CD4-positive, alpha-beta T cell treated with Interleukin-6 at 100 ng/mL for 8 hours (primary cell): ENCODE measurements at regions not wholly inside any gene's neighbourhood (a gene's known extent, or its start where the extent isn't known, plus 50 kb on each side); places are given as distances from the start of the nearest gene placed in this dataset.
A peak's percentile ranks its signal among the peaks of the same experiment; 100 is the strongest.

Experiments
- DNase-seq: peaks from one replicate; pipeline ENCODE4 v3.0.0-alpha.2; 2020; ENCODE audit warnings: mixed read lengths, low spot score

DNA sequence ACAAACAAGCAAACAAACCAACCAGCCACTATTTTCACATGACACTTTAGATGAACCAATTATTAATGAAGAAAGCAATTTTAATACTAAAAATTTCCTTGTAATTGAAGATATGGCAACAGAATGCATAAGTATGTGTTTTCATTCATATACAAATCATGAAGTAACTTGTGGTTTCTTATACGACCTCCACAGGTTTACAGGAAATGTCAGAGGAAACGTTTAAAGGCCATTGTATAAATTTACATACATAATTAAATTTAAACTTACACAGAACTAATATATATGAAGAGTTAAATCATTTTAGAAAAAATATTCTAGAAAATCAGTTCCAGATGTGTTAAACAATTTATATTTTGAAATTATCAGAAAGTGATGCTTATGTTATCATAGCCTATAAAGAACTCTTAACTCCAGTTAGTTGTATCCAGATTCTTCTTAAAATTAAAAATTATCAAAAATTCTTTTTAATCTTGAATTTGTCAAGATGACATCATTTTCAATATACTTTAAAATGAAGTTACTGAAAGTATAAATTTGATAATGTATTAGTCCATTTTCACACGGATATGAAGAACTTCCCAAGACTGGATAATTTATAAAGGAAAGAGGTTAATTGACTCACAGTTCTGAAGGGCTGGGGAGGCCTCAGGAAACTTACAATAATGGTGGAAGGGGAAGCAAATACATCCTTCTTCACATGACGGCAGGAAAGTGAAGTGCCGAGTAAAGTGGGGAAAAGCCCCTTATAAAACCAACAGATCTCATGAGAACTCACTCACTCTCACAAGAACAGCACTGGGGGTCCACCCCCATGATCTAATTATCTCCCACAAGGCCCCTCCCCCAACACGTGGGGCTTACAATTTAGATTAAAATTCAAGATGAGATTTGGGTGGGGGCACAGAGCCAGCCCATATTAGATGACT lies 192.0 kb downstream of the PIK3R1 start:
- no peak for DNase-seq

- DNase-seq, result no peak
These were observed 192.9 kb downstream of the PIK3R1 start for GRCh38 chr5:68408345-68408871.

DNA sequence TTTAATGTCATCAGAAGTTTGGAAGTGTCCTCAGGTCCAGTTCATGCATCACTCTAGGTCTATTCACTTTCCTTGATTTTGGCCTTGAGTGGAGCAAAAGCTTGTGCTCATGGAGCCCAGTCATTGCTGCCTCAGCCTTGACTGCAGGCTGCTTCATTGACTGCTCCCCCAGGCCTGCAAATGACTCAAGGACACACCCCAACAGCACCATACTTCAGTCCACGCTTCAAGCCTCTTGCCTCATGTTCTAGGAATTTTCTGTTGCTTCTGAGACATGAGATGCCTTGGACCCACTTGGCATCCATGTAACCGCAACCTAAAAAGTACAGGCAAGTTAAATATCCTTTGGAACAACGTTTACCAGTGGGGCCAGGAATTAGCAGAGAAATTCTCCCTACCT lies 193.7 kb downstream of the PIK3R1 start:
- no peak for DNase-seq

DNA sequence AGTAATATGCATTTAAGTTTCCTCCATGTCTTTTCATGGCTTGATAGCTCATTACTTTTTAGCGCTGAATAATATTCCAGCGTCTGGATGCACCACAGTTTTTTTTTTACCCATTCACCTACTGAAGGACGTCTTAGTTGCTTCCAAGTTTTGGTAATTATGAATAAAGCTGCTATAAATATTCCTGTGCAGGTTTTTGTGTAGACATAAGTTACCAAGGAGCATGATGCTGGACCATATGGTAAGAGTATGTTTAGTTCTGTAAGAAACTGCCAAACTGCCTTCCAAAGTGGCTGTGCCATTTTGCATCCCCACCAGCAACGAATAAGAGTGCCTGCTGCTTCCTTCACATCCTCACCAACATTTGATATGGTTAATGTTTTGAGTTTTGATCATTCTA lies 195.6 kb downstream of the PIK3R1 start:
- no peak for DNase-seq

DNA sequence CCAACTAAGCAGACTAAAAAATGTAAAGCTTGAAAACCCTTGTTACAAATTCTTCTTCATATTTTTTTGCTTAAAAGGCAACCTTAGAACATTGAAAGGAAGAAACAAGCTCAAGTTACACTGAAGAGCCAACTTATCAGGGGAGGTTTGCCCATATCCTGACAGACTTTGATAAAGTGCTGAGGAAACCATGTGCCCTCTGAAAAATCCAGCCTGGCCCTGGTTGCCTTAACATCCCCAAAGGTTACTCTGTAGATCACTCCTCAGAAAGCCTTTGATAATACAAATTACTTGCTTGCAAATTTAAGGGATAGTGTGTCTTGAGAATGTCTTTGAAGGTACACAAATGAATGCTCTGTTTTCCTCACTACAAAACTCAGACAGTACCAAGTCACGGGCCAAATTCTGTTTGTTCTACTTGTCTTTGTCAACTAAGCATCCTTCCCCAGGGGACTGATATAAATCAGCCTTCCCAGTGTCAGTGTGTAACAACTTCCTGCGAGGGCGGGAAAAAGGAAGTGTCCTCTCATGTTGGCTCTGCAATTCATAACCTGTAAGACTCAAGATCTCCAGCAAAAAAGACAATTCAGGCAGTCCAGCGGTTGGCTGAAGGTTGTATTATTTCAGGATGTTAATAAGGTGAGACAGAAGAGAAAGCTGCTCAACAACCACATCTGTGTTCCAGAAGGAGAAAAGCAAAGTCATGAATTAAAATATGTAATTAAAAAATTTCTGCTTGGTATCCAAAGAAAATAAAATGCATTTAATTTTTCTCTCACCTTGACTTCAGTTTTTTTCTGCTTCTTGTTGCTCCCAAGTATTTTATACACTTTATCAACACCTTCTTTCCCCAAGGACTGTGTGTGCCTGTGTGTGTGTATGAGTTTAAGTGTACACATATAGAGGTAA lies 199.9 kb downstream of the PIK3R1 start:
- no peak for DNase-seq

GRCh38 chr5:68416714-68417113 lies 201.2 kb downstream of the PIK3R1 start:
- DNase-seq, result no peak

- no peak for DNase-seq
These were observed 202.6 kb downstream of the PIK3R1 start for GRCh38 chr5:68418201-68418600.

DNA sequence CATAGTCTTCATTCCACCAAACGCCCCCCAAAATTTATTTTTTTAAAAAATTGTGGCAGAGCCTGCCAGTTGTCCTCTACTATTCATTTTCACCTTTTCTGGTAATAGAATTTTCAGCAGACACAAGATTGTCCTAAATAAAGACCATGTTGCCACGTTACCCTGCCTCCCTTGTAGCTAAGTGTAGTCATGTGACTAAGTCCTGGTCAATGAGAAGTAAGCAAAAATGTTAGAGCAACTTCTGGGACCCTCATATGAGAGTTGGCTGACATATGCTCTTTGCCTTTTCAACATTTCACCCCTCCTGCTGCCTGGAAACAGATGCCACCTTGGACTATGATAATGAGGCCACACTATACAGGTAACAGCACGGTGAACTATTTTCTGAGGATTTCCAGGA lies 203.1 kb downstream of the PIK3R1 start:
- DNase-seq, result no peak

DNA sequence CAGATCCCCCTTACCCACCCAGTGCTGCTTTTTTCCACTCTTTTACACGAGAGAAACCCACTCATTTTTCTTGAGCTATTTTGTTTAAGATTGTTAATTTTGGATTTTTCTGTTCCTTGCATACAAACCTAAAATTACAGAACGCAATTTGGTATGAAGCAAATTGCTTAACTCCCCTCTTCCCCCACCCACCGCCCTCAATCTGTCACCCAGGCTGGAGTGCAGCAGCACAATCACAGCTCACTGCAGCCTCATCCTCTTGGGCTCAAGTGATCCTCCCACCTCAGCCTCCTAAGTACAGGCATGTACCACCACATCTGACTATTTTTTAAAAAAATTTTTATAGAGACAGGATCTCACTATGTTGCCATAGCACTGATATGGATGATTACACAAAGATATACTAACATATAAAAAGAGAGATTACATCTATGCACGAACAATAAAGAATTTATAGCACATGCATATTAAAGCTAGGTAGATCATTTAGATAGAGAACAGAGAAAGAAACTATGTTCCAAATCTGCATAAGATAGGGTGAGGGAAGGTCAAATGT lies 203.6 kb downstream of the PIK3R1 start:
- no peak for DNase-seq

GRCh38 chr5:68419637-68420452 lies 204.3 kb downstream of the PIK3R1 start:
- DNase-seq, result no peak

DNA sequence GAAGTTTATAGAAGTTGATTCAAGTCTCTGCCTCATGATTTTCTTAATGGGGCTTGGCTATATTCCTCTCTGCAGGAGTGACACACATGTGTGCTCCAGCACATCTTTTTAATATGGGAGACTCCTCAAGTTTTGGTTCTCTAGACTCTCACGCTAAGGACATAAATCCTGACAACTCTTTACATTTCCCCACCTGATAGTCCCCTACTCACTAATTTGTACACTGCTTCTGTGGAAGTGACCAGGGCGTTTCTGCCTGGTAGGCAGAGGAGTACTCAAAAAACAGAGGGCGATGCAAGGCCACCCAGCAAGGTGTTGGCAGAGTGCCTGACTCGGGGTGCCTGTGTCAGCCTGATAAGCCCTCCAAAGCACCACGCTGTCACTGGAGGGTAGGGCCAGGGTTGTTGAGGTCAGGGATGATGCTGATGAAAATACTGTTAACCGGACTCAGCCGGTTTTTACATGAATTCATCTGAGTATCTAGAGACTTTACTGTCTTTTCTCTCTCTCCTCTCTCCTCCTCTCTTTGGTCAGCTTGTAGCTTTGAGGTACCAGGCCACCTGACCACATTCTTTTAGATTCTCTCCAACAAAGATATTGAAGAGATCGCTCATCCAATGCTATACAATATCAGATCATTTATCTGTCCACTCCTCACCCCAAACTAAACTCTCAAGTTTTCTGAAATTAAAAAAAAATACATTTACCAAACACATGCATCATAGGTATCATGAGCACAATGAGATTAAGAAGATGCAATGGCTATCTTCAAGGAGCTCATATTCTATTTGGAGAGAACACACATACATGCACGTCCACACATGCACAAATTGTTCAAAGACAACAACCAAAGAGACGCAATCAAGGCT lies 205.2 kb downstream of the PIK3R1 start:
- no peak for DNase-seq

- DNase-seq, result no peak
These were observed 206.1 kb downstream of the PIK3R1 start for GRCh38 chr5:68421485-68422220.

DNA sequence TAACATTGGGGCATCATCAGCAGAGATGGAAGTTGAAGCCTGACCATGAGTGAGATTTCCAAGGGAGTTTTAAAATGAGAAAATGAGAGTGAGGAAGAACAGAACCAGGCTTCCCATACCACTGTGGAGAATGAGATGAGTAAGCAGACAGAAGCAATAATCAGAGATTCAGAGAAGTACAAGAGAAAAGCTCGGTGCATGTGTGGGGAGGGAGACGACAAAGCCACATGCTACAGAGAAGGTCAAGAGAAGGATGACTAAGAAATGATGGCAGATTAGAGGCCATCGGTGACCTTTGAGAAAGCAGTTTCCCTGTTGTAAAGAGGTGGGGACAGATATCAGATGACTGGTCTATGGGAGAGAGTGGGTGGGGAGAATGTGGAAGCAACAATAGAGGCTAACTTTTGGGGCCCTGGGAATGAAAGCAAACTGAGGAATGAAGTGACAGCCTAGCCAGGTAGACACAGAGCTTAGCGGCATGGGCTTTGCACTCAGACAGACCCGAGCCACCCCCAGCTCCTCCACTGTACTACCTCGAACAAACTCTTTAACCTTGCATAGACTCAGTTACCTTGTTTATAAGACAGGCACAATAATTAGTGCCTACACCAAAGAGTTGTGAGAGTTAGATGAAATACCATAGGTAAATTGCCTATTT lies 207.7 kb downstream of the PIK3R1 start:
- no peak for DNase-seq

DNA sequence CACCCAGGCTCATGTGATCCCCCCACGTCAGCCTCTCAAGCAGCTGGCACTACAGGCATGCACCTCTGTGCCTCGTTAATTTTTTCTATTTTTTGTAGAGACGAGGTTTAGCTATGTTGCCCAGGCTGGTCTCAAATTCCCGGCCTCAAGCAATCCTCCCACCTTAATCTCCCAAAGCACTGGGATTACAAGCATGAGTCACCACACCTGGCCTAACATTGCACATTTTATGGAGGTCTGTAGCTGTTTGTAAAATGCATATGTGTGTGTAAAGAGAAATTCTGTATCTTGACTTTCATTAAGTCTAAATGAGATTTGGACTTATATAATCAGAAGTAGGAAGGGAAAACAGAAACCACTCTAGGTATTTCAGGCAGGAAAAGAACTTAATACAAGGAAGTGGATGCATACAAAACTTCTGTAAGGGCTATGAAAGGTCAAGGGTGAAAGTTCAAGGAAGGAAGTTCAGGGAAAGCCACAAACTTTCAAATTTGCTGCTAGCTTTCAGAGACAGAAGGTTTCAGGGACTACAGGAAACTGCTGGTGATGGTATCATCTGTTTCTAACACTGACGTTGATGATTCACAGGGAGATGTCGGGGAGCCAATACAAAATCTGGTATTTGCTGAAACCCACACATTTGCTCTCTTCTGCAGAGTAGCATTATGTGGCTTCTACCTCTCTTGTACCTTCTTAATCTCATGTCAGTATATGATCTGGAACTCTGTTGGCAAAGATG lies 209.4 kb downstream of the PIK3R1 start:
- peak; percentile 57 for DNase-seq

GRCh38 chr5:68426586-68426985 lies 211.0 kb downstream of the PIK3R1 start:
- DNase-seq, result no peak

DNA sequence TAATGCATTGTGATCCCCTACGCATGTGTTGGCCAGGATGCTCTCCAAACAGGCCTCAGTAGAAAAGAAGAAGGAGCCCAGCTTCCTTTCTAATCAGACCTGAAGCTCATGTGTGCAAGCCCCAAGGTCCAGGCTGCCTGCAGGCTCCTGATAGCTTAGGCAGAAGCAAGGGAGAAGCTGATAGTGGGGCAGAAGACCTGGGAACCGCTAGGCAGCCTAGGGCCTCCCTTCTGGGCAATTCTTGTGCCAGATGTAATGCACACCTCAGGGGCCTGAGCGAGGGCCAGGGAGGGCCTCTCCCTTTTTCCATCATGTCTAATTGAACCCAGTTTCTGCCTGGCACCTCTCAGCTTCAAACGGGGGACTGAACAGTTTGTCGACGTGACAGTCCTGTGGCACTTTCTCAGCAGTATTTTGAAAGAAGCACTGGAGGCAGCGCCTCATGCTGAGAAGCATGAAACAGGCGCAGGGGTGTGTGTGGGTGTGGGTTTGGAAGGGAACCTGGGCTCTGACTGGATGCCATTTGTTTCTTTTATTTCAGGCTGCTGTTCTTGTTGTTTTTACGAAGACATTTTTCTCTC lies 212.8 kb downstream of the PIK3R1 start:
- DNase-seq, result no peak

GRCh38 chr5:68429510-68429909 lies 214.0 kb downstream of the PIK3R1 start:
- no peak for DNase-seq

DNA sequence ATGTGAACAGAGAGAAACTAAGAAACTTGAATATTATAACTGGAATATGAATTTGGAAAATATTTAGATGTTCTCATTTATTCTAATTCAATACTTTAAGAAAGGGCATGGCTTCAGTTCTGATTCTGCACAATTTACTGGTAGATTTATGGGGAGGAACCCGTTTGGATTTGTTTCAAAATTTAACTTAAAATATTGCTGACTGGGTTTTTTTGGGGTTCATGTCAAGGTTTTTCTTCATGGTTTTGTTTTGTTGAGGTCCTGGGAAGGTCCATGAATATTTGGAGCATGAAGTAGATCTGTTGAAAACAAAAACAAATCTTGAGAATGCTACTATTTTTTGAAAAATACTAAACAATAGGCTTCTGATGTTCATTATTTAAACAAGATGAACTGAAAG lies 214.7 kb downstream of the PIK3R1 start:
- no peak for DNase-seq
